ENCODE measurements at regions not wholly inside any gene's neighbourhood (a gene's known extent, or its start where the extent isn't known, plus 50 kb on each side); places are given as distances from the start of the nearest gene placed in this dataset.

DNA sequence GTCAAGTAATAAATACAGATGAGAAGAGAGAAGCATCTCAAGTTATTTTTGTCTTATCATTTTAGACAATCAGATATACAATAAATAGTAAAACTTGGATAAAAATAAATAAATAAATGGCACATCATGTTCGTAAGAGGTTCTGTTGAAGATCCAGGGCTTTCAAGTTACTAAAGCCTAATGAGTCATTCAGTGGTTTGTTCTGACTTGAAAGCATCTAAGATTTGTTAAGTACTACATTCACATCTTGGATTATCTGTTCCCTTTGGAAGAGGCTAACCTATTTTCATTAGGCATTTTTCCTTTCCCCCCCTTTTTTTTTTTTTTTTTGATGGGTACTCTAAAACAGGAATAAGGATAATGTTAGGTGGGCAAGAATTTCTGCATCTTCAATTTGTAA is 429.3 kb downstream of the PCDH20 start:
- intact Hi-C loops (cut with micrococcal nuclease; ENCODE audit: unreplicated experiment) = no loop called here
- BruUV-seq (replicated peaks) = no TSS peak

DNA sequence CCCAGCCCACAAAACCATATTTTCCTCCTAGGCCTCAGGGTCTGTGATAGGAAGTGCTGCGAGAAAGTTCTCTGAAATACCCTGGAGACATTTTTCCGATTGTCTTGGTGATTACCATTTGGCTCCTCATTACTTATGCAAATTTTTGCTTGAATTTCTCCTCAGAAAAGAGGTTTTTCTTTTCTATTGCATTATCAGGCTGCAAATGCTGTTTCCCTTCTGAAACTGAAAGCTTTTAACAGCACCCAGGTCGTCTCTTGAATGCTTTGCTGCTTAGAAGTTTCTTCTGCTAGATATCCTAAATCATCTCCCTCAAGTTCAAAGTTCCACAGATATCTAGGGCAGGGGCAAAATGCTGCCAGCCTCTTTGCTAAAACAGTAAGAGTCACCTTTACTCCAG is 434.2 kb downstream of the PCDH20 start:
- Histone ChIP-seq H3K36me3 (ENCODE audit: low read depth) (no peaks in the 10 kb centered on the region), H3K4me2 (no peak overlapping the region), H3K27me3 (ENCODE audit: insufficient read depth, low read depth) (no peaks in the 10 kb centered on the region), H4K20me1 (ENCODE audit: insufficient read depth) (no peaks in the 10 kb centered on the region), H3K27ac (no peak overlapping the region), H2AFZ (no peak overlapping the region), H3F3A (ENCODE audit: insufficient read depth, low read depth) (peaks cover 4% of the 10 kb centered on the region; the same call in 1 of the 2 replicates), H3K4me3 (no peak overlapping the region), H3K9me3 (ENCODE audit: insufficient read depth, low read depth) (0 out of 2 replicates have a peak, but pooled peaks cover 3% of the 10 kb centered on the region), H3K4me1 (replicated peaks; ENCODE audit: insufficient read depth) (no peaks in the 10 kb centered on the region), H3K79me2 (ENCODE audit: low read depth) (no peaks in the 10 kb centered on the region), H3K9me2 (ENCODE audit: insufficient read depth) (no peaks in the 10 kb centered on the region; the same call in 1 of the 2 replicates)
- no peak for TF ChIP-seq EZH2 (IDR thresholded peaks at IDR 0.05; ENCODE audit: low read depth)
- TF ChIP-seq, protein P1, sequence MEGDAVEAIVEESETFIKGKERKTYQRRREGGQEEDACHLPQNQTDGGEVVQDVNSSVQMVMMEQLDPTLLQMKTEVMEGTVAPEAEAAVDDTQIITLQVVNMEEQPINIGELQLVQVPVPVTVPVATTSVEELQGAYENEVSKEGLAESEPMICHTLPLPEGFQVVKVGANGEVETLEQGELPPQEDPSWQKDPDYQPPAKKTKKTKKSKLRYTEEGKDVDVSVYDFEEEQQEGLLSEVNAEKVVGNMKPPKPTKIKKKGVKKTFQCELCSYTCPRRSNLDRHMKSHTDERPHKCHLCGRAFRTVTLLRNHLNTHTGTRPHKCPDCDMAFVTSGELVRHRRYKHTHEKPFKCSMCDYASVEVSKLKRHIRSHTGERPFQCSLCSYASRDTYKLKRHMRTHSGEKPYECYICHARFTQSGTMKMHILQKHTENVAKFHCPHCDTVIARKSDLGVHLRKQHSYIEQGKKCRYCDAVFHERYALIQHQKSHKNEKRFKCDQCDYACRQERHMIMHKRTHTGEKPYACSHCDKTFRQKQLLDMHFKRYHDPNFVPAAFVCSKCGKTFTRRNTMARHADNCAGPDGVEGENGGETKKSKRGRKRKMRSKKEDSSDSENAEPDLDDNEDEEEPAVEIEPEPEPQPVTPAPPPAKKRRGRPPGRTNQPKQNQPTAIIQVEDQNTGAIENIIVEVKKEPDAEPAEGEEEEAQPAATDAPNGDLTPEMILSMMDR (conservative IDR thresholded peaks at IDR 0.05) = no peak
- DNase-seq = no peak
- ChIA-PET POLR2A (ENCODE audit: unreplicated experiment) (no interaction called here), CTCF (no interaction called here)
- intact Hi-C loops (cut with micrococcal nuclease; ENCODE audit: unreplicated experiment) = no loop called here
- no TSS peak for BruUV-seq (replicated peaks)

More for the DNA sequence above, 429.3 kb downstream of the PCDH20 start:
- no peaks in the 10 kb centered on the region for H4K20me1 ChIP-seq (ENCODE audit: insufficient read depth)
- H2AFZ ChIP-seq = no peak overlapping the region
- ChIA-PET CTCF (no interaction called here), POLR2A (ENCODE audit: unreplicated experiment) (interaction anchor here (0.6 kb wide), 1 partner anchor 155 kb away, joined by 4 read pairs; no protein-coding TSS in a partner anchor)
- H3F3A ChIP-seq (ENCODE audit: insufficient read depth, low read depth) = no peaks in the 10 kb centered on the region
- DNase-seq = no peak
- H3K4me1 ChIP-seq (replicated peaks; ENCODE audit: insufficient read depth) = no peaks in the 10 kb centered on the region
- no peaks in the 10 kb centered on the region for H3K79me2 ChIP-seq (ENCODE audit: low read depth)
- no peaks in the 10 kb centered on the region for H3K36me3 ChIP-seq (ENCODE audit: low read depth)
- no peak overlapping the region for H3K27ac ChIP-seq
- H3K27me3 ChIP-seq (ENCODE audit: insufficient read depth, low read depth) = no peaks in the 10 kb centered on the region
- H3K9me3 ChIP-seq (ENCODE audit: insufficient read depth, low read depth) = no peaks in the 10 kb centered on the region
- H3K9me2 ChIP-seq (ENCODE audit: insufficient read depth) = no peaks in the 10 kb centered on the region; the same call in 1 of the 2 replicates
- TF ChIP-seq, protein P1 (conservative IDR thresholded peaks at IDR 0.05) = no peak
- TF ChIP-seq EZH2 (IDR thresholded peaks at IDR 0.05; ENCODE audit: low read depth) = no peak
- no peak overlapping the region for H3K4me2 ChIP-seq
- no peak overlapping the region for H3K4me3 ChIP-seq

DNA sequence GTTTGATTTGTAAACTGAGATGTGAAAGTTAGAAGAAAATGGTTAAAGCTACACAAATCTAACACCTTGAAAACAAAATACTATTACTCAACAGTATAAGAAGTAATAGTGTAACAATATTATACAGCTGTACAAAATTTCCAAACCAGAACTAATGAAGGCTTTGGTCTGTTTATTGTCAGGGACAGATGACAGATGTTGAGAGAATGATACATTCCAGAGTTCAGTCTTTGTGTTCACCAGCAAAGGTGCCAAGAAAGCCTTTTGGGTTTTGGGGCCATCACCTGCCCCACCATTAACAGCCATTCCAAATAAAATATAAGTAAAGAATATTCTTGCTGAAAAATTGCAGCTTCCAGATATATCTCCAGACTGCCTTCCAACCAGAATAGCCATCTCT is 439.3 kb downstream of the PCDH20 start:
- TF ChIP-seq, protein P1 (conservative IDR thresholded peaks at IDR 0.05) = no peak
- no peak for TF ChIP-seq EZH2 (IDR thresholded peaks at IDR 0.05; ENCODE audit: low read depth)
- H3K4me2 ChIP-seq = no peak overlapping the region
- H4K20me1 ChIP-seq (ENCODE audit: insufficient read depth) = no peaks in the 10 kb centered on the region
- intact Hi-C loops (cut with micrococcal nuclease; ENCODE audit: unreplicated experiment) = no loop called here
- H3K4me3 ChIP-seq = no peak overlapping the region
- no peaks in the 10 kb centered on the region for H3K79me2 ChIP-seq (ENCODE audit: low read depth)
- no peaks in the 10 kb centered on the region for H3K27me3 ChIP-seq (ENCODE audit: insufficient read depth, low read depth)
- POLR2A ChIA-PET (ENCODE audit: unreplicated experiment) = no interaction called here
- BruUV-seq (replicated peaks) = no TSS peak
- no peak overlapping the region for H2AFZ ChIP-seq
- no peaks in the 10 kb centered on the region for H3K9me2 ChIP-seq (ENCODE audit: insufficient read depth)
- CTCF ChIA-PET = no interaction called here
- peaks cover 4% of the 10 kb centered on the region; the same call in 1 of the 2 replicates for H3F3A ChIP-seq (ENCODE audit: insufficient read depth, low read depth)
- no peak for DNase-seq
- 0 out of 2 replicates have a peak, but pooled peaks cover 3% of the 10 kb centered on the region for H3K9me3 ChIP-seq (ENCODE audit: insufficient read depth, low read depth)
- no peak overlapping the region for H3K27ac ChIP-seq
- H3K4me1 ChIP-seq (replicated peaks; ENCODE audit: insufficient read depth) = no peaks in the 10 kb centered on the region
- no peaks in the 10 kb centered on the region for H3K36me3 ChIP-seq (ENCODE audit: low read depth)
